ENCODE measurements at regions not wholly inside any gene's neighbourhood (a gene's known extent, or its start where the extent isn't known, plus 50 kb on each side); places are given as distances from the start of the nearest gene placed in this dataset.
"Not testable (repeated sequence)": the region's sequence is repeated elsewhere in the genome, so short reads cannot be mapped to it uniquely, and the experiment has no call there.

GRCh38 chr9:110032532-110032931, 175.4 kb downstream of the C9orf152 start:
- not testable (repeated sequence) for TF ChIP-seq CTCF, POLR2A, POLR2AphosphoS5, EP300 (IDR thresholded peaks at IDR 0.05)
